Adrenal gland (tissue), 5 donors: ENCODE measurements at regions not wholly inside any gene's neighbourhood (a gene's known extent, or its start where the extent isn't known, plus 50 kb on each side); places are given as distances from the start of the nearest gene placed in this dataset.

Experiments
- POLR2A ChIP-seq, 2 donors: fragments of 450-650 bp; IDR thresholded peaks; one replicate each; pipeline ENCODE4 v1.6.1; 2017; ENCODE audit warnings: antibody characterized with exemption in 2 of 2, mild to moderate bottlenecking in 2 of 2, moderate library complexity in 1 of 2
- TF ChIP-seq, protein P1 (sequence below), 6 experiments: fragments of 450-650 bp in 4 of 6; fragments of 200-600 bp in 2 of 6; sonication (generic) in 1 of 6; IDR thresholded peaks; 1 replicate in 5 of 6; 2 replicates in 1 of 6; pipeline versions ENCODE4 v1.5.1 to v1.8.0; 2016 to 2021; ENCODE audit warnings: antibody characterized with exemption in 6 of 6, mild to moderate bottlenecking in 2 of 6, moderate library complexity in 1 of 6
- donor health status: DM: no; HTN: no; CAD: no.

DNA sequence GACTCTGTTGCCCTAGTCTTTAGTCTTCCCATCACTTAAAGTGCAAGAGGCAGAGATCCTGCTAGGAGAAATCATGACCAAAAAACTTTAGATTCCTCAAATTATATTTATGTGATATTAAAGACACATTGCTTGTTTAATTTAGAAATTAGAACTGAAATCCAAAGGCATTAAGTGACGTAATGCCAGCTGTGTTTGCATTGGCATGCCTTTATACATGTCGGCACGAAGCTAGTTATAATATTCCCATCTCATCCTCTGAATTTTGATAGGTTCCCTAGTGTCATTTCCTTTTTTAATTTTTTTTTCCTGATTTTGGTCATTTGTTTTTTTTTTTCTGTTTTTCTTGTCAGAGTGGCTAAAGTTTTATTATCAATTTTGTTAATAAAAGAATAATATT, 203.5 kb upstream of the ZBTB20 start:
- no peak for TF ChIP-seq POLR2A (IDR thresholded peaks at IDR 0.05)
- TF ChIP-seq, protein P1, sequence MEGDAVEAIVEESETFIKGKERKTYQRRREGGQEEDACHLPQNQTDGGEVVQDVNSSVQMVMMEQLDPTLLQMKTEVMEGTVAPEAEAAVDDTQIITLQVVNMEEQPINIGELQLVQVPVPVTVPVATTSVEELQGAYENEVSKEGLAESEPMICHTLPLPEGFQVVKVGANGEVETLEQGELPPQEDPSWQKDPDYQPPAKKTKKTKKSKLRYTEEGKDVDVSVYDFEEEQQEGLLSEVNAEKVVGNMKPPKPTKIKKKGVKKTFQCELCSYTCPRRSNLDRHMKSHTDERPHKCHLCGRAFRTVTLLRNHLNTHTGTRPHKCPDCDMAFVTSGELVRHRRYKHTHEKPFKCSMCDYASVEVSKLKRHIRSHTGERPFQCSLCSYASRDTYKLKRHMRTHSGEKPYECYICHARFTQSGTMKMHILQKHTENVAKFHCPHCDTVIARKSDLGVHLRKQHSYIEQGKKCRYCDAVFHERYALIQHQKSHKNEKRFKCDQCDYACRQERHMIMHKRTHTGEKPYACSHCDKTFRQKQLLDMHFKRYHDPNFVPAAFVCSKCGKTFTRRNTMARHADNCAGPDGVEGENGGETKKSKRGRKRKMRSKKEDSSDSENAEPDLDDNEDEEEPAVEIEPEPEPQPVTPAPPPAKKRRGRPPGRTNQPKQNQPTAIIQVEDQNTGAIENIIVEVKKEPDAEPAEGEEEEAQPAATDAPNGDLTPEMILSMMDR (IDR thresholded peaks at IDR 0.05): no peak
